Hepatic stellate cell (primary cell): ENCODE measurements at regions not wholly inside any gene's neighbourhood (a gene's known extent, or its start where the extent isn't known, plus 50 kb on each side); places are given as distances from the start of the nearest gene placed in this dataset.
"Not testable (repeated sequence)": the region's sequence is repeated elsewhere in the genome, so short reads cannot be mapped to it uniquely, and the experiment has no call there.

Experiments used
- DNase-seq: peaks from one replicate; pipeline ENCODE4 v3.0.0; 2011; ENCODE audit warnings: low spot score

DNA sequence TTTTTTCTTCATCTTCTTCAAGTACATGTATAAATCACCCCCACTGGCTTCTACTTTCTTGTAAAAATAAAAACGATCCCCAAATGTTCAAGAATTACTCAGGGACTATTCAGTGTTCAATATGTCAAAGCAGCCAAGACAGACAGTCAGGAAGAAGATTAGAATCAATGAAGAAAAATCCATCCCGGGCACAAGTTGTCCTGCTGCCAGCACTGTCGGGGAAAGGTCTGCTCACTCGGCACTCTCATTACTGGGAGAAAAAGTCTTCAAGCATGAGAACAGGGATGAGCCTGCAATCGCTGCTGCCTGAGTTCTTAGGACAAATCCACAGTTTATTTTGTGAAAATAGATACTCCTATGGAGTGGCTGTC lies 482.8 kb upstream of the KLHL29 start:
- DNase-seq = no peak

GRCh38 chr2:22902662-22903165 lies 482.3 kb upstream of the KLHL29 start:
- DNase-seq = no peak

DNA sequence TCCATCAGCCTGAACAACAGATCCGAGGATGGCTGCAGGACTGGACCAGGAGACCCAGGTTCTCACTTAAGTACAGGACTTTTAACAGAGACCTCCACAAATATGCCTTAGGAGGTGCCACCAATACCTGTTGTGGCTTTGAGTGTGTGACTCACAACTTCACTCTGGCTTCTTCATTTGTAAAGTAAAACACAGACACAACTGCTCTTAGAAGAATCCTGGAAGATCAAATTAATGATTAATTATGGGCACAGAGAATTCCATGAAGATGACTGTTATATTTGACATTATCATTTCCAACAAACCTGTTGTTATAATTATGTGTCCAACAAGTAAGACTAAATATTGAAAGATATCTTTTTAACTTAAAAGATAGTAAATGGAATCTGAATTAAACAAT lies 481.4 kb upstream of the KLHL29 start:
- no peak for DNase-seq

- no peak for DNase-seq
Measured at GRCh38 chr2:22904126-22904684, 480.8 kb upstream of the KLHL29 start.

GRCh38 chr2:22907330-22907729 lies 477.6 kb upstream of the KLHL29 start:
- no peak for DNase-seq

DNA sequence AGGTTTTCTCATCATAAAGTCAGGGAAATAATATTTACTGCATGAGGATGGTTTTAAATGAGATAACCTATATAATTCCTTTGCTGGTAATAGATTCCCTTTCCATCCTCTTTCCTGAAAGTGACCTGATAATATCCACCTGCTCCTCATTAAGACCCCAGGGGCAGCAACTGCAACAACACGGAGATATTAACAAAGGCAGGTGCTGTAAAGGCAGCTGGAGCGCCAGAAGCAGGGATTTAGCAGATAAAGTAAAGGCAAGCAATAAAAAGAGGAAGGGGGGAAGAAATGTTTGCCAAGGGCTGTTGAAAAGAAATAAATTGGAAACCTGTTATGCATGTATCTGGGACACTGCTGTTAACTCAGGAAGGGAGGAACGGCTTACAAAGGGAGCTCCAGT lies 472.6 kb upstream of the KLHL29 start:
- DNase-seq = no peak

- no peak for DNase-seq
Measured at GRCh38 chr2:22929998-22930397, 455.0 kb upstream of the KLHL29 start.

- DNase-seq = no peak
Measured at GRCh38 chr2:22930781-22931180, 454.2 kb upstream of the KLHL29 start.

GRCh38 chr2:22932288-22932687 lies 452.7 kb upstream of the KLHL29 start:
- no peak for DNase-seq

GRCh38 chr2:22934747-22935146 lies 450.2 kb upstream of the KLHL29 start:
- DNase-seq = no peak

DNA sequence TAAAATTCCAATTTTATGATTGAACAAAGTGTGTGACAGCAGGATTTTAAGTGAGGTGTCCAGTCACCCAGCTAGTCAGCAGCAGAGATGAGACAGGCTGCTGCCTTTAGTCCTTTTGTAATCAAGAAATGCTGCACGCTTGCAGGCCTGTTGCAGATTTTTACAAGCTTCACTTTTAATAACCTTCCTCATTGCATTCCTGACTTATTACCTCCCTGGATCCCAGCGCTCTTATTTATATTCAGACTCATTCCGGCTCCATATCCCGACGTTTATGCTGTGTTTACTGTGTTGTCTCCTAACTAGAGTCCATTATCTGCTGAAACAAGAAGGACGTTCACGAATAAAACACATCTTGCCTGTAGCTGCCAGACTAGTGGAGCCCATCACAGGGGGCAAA lies 442.5 kb upstream of the KLHL29 start:
- no peak for DNase-seq

- no peak for DNase-seq
Measured at GRCh38 chr2:22944143-22944542, 440.8 kb upstream of the KLHL29 start.

DNA sequence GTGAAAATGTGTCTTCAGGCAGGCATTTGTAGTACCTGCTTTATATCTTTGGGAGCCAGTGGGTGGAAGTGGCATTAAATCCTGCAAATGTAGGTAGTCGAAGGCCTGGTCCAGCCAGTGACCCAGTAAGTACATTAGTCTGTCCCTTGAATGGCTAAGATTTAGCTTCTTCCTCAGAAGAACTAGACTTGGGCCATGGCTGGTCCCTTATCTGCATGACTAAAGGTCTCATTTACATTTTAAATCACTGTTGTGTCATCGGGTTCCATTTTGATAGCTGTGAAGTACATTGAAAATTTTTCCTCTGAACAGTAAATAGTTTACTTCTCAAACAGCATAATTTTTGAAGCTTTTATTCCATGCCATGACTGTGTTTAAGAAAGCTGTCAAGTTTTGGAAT lies 438.4 kb upstream of the KLHL29 start:
- DNase-seq = no peak

GRCh38 chr2:22947741-22948140 lies 437.2 kb upstream of the KLHL29 start:
- DNase-seq = no peak

DNA sequence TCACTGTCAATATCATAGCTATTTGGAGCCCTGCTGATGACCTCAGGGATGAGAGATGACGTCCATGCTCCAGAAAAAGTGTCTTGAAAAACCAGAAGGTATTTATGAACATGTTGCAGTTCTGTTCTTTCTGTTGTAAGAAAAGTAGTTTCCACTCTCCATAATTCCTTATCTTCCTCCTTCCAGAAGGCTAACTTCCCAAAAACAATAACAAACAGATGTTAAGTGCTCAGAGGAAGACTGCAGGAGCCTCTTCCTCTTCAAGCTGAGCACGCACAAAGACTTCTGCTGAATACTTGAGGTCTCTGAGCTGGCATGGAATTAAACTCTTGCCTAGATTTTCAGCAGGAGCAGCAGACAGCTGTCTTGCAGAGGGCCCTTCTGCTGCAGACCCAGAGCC lies 434.5 kb upstream of the KLHL29 start:
- no peak for DNase-seq

DNA sequence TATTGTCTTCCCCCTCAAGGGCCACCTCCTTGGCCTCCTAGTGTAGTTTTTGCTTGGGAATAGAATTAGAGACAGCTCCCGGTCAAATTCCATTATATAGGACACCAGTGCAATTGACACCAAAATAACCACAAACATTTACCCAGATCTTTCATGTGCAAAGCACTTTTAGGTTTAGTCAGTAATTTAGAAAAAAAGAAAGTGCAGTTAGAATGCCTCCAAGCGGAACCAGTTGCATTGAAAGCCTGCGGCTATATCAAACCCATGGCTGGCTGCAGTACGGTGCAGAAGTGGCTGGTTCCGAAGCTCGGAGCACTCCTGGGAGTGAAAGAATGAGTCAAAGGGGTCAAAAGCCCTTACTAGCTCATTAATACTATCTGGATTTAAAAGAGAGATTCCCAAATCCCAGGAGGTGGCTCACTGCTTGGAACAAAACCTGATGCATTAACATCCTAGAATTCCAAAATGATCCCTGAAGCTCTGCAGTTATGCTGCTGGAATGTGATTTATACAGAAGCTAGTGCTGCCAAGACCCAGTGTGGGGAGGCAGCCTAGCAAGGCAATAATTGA lies 432.2 kb upstream of the KLHL29 start:
- no peak for DNase-seq

DNA sequence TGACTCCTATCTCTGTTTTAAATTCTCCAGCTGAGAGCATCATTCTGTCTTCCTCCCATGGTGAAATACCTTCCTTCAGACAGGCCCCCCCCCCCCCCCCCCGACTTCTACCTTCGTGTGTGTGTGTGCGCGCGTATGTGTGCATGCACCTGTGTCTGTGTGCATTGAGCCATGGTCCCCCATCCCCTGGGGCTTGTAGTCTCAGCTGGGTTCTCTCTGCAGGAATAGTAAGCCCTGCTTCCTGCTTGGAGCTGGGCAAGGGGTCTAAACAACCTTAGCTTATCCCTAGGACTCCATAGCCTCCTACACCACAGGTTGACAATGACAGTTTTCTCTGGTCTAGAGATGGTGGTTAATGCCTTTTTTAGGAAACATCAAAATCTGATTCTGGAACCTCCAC lies 427.5 kb upstream of the KLHL29 start:
- DNase-seq = no peak

DNA sequence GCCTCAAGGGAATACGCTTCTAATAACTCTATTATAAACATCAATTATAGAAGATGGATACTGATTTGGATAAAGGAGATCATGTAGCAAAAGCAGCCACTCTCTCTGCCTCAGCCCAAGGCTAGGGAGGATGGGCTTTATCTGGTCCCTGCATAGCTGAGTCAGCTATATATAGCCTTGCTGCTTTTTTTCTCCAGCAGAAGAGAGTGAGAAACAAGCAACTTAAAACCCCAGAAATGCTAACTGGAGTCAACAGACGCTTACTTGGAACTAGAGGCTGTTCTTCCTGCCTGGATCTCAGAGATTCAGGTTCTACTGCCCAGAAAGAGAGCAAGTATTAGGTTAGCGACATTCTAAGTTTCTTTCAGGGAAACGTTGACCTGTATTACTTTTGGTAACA lies 426.7 kb upstream of the KLHL29 start:
- no peak for DNase-seq

GRCh38 chr2:22967756-22968155 lies 417.2 kb upstream of the KLHL29 start:
- no peak for DNase-seq

DNA sequence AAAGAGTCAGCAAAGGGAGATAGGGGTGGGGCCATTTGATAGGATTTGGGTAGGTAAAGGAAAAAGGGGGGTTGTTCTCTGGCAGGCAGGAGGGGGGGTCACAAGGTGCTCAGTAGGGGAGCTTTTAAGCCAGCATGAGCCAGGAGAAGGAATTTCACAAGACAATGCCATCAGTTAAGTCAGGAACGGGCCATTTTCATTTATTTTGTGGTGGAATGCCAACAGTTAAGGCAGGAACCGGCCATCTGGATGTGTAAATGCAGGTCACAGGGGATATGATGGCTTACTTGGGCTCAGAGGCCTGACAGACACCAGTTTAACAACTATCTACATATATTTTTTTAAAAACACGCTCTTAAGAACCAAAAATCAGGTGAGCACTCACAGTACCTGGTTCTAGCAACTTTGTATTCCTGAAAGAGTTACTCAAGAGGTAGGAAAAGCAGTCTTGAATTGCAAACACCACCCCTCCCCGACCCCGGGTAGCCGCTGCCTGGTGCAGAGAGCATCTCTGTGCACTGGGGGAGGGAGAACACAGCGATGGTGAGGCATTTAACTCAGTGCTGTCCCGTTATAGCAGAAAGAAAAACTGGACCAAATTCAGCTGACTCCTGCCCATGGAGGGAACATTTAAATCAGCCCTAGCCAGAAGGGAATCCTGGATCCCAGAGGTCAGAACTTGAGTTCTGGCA lies 414.5 kb upstream of the KLHL29 start:
- no peak for DNase-seq

GRCh38 chr2:22970991-22971390 lies 414.0 kb upstream of the KLHL29 start:
- DNase-seq = no peak

DNA sequence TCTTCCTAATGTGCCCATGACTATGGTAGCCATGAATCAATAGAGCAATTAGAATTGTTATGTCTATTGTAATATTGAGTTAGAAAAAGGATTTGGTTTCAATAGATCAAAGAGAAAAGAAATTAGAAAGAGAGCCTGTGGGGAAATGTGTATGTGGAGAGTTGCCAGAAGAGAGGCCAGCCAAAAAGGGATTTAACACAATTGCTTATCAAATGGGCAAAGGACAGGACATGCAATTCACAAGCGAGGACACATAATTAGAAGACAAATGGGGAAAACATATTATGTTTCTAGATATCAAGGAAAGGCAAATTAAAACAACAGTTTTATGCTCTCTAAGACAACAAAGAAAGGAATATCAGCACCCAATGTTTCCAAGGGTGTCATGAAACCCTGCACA lies 403.2 kb upstream of the KLHL29 start:
- no peak for DNase-seq

- not testable (repeated sequence) for DNase-seq
Measured at GRCh38 chr2:22984152-22984551, 400.8 kb upstream of the KLHL29 start.

GRCh38 chr2:22990246-22990645 lies 394.7 kb upstream of the KLHL29 start:
- DNase-seq = no peak
